ENCODE measurements at regions not wholly inside any gene's neighbourhood (a gene's known extent, or its start where the extent isn't known, plus 50 kb on each side); places are given as distances from the start of the nearest gene placed in this dataset.

DNA sequence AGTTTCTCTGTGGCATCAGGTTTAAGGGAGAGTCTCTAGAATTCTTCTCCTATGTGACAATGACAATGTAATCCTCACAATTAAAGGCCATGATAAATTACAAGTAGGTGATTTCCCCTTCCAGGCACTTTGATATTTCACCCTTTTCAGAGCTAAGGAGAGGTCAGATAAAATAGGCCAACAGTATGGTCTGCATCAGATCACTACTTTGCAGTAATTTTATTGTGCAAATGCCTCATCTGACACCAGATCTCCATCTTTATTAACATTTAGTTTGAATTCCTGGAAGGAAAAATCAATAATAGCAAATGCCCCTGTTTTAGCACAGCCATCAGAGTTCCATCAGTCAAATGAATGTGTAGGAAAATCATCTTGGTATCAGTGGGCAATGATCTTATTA lies 72.8 kb upstream of the RAB27B start:
- Histone ChIP-seq H3K4me1 (no peaks in the 10 kb centered on the region), H3K36me3 (no peaks in the 10 kb centered on the region), H3K27ac (no peak overlapping the region), H3K9me3 (peaks cover 0 to 6% (median 0%) of the 10 kb centered on the region in 8 donors), H3K4me3 (no peak overlapping the region), H3K27me3 (replicated peaks in 1 of 7) (peaks cover 0 to 3% (median 0%) of the 10 kb centered on the region in 7 donors)
- TF ChIP-seq POLR2A (IDR thresholded peaks at IDR 0.05), result no peak
- no peak for DNase-seq
- intact Hi-C loops (cut with DNase I; ENCODE audit: low total_unique reads), result no loop called here

DNA sequence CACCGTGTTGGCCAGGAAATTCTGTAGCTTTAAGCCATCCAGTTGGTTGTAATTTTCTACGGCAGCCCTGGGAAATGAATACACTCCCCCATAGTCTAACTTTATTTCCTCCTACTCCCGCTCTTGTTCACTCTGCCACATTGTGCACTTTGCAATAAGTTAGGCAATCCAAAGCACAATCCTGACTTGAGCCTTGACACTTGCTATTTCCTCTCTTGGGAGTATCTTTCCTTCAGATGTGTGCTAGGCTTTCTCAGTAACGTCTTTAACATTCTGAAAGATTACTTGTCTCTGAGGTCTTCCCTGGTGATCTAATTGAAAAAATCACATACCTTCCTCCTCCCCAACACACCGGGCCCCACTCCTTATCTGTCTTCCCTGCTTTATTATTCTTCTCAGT lies 65.9 kb upstream of the RAB27B start:
- Histone ChIP-seq H3K27ac (no peak overlapping the region), H3K27me3 (replicated peaks in 1 of 7) (no peaks in the 10 kb centered on the region), H3K9me3 (peaks cover 0 to 6% (median 0%) of the 10 kb centered on the region in 8 donors), H3K36me3 (no peaks in the 10 kb centered on the region), H3K4me1 (no peaks in the 10 kb centered on the region), H3K4me3 (no peak overlapping the region)
- intact Hi-C loops (cut with DNase I; ENCODE audit: low total_unique reads), result no loop called here
- TF ChIP-seq POLR2A (IDR thresholded peaks at IDR 0.05), result no peak
- no peak for TF ChIP-seq POLR2AphosphoS5 (IDR thresholded peaks at IDR 0.05)
- TF ChIP-seq, protein P1, sequence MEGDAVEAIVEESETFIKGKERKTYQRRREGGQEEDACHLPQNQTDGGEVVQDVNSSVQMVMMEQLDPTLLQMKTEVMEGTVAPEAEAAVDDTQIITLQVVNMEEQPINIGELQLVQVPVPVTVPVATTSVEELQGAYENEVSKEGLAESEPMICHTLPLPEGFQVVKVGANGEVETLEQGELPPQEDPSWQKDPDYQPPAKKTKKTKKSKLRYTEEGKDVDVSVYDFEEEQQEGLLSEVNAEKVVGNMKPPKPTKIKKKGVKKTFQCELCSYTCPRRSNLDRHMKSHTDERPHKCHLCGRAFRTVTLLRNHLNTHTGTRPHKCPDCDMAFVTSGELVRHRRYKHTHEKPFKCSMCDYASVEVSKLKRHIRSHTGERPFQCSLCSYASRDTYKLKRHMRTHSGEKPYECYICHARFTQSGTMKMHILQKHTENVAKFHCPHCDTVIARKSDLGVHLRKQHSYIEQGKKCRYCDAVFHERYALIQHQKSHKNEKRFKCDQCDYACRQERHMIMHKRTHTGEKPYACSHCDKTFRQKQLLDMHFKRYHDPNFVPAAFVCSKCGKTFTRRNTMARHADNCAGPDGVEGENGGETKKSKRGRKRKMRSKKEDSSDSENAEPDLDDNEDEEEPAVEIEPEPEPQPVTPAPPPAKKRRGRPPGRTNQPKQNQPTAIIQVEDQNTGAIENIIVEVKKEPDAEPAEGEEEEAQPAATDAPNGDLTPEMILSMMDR (IDR thresholded peaks at IDR 0.05 in 8 of 11, conservative IDR thresholded peaks at IDR 0.05 in 3 of 11), result no peak
- no peak for DNase-seq
- WGBS, 5 donors, result 53 to 68% (median 61%) methylated on average over 5 of the region's 5 CpGs

DNA sequence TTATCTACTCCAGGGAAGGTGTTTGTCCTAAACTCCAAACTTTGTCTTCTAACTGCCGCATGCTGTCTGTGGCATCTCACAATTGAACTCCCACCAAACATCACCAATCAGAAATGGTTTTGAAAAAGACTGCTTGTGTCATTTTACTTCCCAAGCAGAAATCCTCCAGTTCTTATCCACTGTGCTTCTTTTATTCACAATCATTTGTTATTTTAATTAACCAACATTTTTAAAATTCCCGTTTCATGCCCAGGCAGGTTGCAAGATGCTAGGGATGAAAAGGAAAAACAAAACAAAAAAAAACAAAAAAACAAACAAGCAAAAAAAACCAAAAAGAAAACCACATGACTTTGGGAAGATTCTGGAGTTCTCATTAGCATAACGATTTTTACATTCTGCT lies 63.5 kb upstream of the RAB27B start:
- no peak overlapping the region for H3K27ac ChIP-seq

DNA sequence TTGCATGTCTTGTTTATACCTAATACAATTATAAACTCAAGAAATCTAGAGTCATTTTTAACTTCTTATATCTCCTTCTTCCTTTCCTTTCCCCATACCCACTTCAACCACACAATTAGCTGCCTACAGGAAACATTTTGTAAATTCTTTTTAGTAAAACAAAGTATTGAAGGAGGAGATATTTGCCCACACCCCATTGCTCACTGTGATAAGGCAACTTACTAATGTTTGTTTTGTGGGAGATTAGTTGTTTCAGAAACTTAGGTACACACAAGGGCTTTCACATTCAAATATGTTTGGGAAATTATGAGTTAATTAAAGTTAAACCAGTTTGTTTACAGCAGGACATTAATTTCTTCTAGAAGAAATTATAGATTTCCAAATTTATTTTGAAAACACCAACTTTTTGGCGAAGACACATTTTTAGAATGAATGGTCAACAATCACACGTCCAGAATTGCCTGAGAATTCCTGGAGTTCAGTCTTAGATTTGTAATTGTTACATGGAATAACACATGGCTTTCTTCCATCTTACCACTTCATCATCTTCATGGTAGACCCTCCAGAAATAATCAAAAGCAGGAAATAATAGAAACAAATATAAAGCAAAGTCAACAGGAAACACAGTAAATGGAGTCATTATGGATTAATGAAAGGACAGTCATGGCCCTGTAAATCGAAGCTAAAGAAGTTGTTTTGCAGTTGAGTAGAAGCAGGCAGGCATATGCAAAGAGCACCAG lies 62.5 kb upstream of the RAB27B start:
- intact Hi-C loops (cut with DNase I; ENCODE audit: low total_unique reads), result no loop called here
- 75 to 88% (median 84%) methylated on average over 3 of the region's 3 CpGs for WGBS, 5 donors
- H3K27me3 ChIP-seq (replicated peaks in 1 of 7), result no peaks in the 10 kb centered on the region
- no peaks in the 10 kb centered on the region for H3K36me3 ChIP-seq
- no peak overlapping the region for H3K4me3 ChIP-seq
- no peak for DNase-seq
- no peak for TF ChIP-seq POLR2A (IDR thresholded peaks at IDR 0.05)
- TF ChIP-seq, protein P1 (IDR thresholded peaks at IDR 0.05 in 8 of 11, conservative IDR thresholded peaks at IDR 0.05 in 3 of 11), result no peak
- no peak for TF ChIP-seq POLR2AphosphoS5 (IDR thresholded peaks at IDR 0.05)
- no peak overlapping the region for H3K27ac ChIP-seq
- H3K9me3 ChIP-seq, result no peaks in the 10 kb centered on the region
- no peaks in the 10 kb centered on the region for H3K4me1 ChIP-seq

More for the DNA sequence above, 63.5 kb upstream of the RAB27B start:
- TF ChIP-seq POLR2AphosphoS5 (IDR thresholded peaks at IDR 0.05) (no peak), POLR2A (IDR thresholded peaks at IDR 0.05) (no peak)
- TF ChIP-seq, protein P1 (IDR thresholded peaks at IDR 0.05 in 8 of 11, conservative IDR thresholded peaks at IDR 0.05 in 3 of 11), result no peak
- Histone ChIP-seq H3K4me1 (no peaks in the 10 kb centered on the region), H3K27me3 (replicated peaks in 1 of 7) (no peaks in the 10 kb centered on the region), H3K4me3 (no peak overlapping the region), H3K36me3 (no peaks in the 10 kb centered on the region), H3K9me3 (peaks cover 0 to 2% (median 0%) of the 10 kb centered on the region in 8 donors)
- no peak for DNase-seq
- 86 to 99% (median 89%) methylated on average over 3 of the region's 3 CpGs for WGBS, 5 donors
- intact Hi-C loops (cut with DNase I; ENCODE audit: low total_unique reads), result no loop called here
